Esophagus squamous epithelium (tissue), 5 donors: ENCODE measurements at regions not wholly inside any gene's neighbourhood (a gene's known extent, or its start where the extent isn't known, plus 50 kb on each side); places are given as distances from the start of the nearest gene placed in this dataset.

Experiments
- DNase-seq: peaks from one replicate; lab custom pipeline; 2025; lab: John Stamatoyannopoulos, UW
- H3K27ac ChIP-seq, 4 donors: fragments of 200-600 bp; sonication (generic); one replicate each; pipeline ENCODE4 v1.5.1; 2016 to 2019; ENCODE audit warnings: mild to moderate bottlenecking in 1 of 4
- H3K27me3 ChIP-seq, 4 donors: fragments of 200-600 bp; sonication (generic); 1 replicate in 3 of 4; 2 replicates in 1 of 4; pipeline versions ENCODE4 v1.5.1 to v1.6.0; 2017 to 2021; ENCODE audit warnings: antibody characterized with exemption in 1 of 4
- H3K36me3 ChIP-seq, 3 donors: fragments of 200-600 bp; sonication (generic); one replicate each; pipeline ENCODE4 v1.5.1; 2016 to 2019
- H3K4me1 ChIP-seq, 3 donors: fragments of 200-600 bp; sonication (generic); one replicate each; pipeline ENCODE4 v1.5.1; 2017 to 2019
- H3K4me3 ChIP-seq, 4 donors: fragments of 200-600 bp; sonication (generic); 1 replicate in 3 of 4; 2 replicates in 1 of 4; pipeline ENCODE4 v1.5.1; 2016 to 2019; ENCODE audit warnings: mild to moderate bottlenecking in 2 of 4, moderate library complexity in 1 of 4
- H3K9me3 ChIP-seq, 3 donors: fragments of 200-600 bp; sonication (generic); one replicate each; pipeline ENCODE4 v1.5.1; 2016 to 2019
- CTCF ChIP-seq, 6 experiments: fragments of 450-650 bp in 4 of 6; fragments of 200-600 bp in 2 of 6; sonication (generic) in 2 of 6; IDR thresholded peaks; one replicate each; pipeline ENCODE4 v1.5.1; 2016 to 2019; ENCODE audit warnings: antibody characterized with exemption in 6 of 6, mild to moderate bottlenecking in 4 of 6, moderate library complexity in 4 of 6
- POLR2A ChIP-seq, 4 donors: fragments of 450-650 bp; IDR thresholded peaks; one replicate each; pipeline ENCODE4 v1.6.1; 2017; ENCODE audit warnings: antibody characterized with exemption in 4 of 4, mild to moderate bottlenecking in 4 of 4, moderate library complexity in 3 of 4
- WGBS, 2 donors: methylation state at CpG; one replicate each; pipeline ENCODE4 v1.1.5; 2018; 5-methylcytosine and 5-hydroxymethylcytosine counted together
- intact Hi-C: fragments of 100-400 bp; cut with DNase I; formaldehyde crosslinking; loops from one replicate; pipeline ENCODE4 v1.15.0; 2022
- donor health status: DM: yes; HTN: yes; CAD: no.

GRCh38 chr16:82518811-82519210 lies 108.0 kb upstream of the CDH13 start:
- Histone ChIP-seq H3K27ac (no peak overlapping the region), H3K36me3 (no peaks in the 10 kb centered on the region), H3K9me3 (no peaks in the 10 kb centered on the region), H3K27me3 (no peaks in the 10 kb centered on the region), H3K4me3 (no peak overlapping the region), H3K4me1 (no peaks in the 10 kb centered on the region)
- DNase-seq: no peak
- intact Hi-C loops: no loop called here
- TF ChIP-seq POLR2A (IDR thresholded peaks at IDR 0.05) (no peak), CTCF (IDR thresholded peaks at IDR 0.05) (no peak)
- WGBS, 2 donors: 45 to 50% methylated on average over 2 of the region's 2 CpGs

- TF ChIP-seq CTCF (IDR thresholded peaks at IDR 0.05) (no peak), POLR2A (IDR thresholded peaks at IDR 0.05) (no peak)
- Histone ChIP-seq H3K9me3 (no peaks in the 10 kb centered on the region), H3K27ac (no peak overlapping the region), H3K4me1 (no peaks in the 10 kb centered on the region), H3K4me3 (no peak overlapping the region), H3K36me3 (no peaks in the 10 kb centered on the region), H3K27me3 (peaks cover 0 to under 1% (median 0%) of the 10 kb centered on the region in 4 donors)
- intact Hi-C loops: no loop called here
- 65 to 92% methylated on average over 4 of the region's 4 CpGs for WGBS, 2 donors
- no peak for DNase-seq
Measured at GRCh38 chr16:82514262-82514661, 112.5 kb upstream of the CDH13 start.

GRCh38 chr16:82510789-82511305 lies 115.9 kb upstream of the CDH13 start:
- Histone ChIP-seq H3K27me3 (peaks cover 0 to 4% (median 0%) of the 10 kb centered on the region in 4 donors), H3K4me1 (no peaks in the 10 kb centered on the region), H3K9me3 (peaks cover 0 to 14% (median 0%) of the 10 kb centered on the region in 3 donors), H3K4me3 (no peak overlapping the region), H3K36me3 (no peaks in the 10 kb centered on the region), H3K27ac (no peak overlapping the region)
- 29 to 39% methylated on average over 2 of the region's 2 CpGs for WGBS, 2 donors
- intact Hi-C loops: no loop called here
- TF ChIP-seq POLR2A (IDR thresholded peaks at IDR 0.05) (no peak), CTCF (IDR thresholded peaks at IDR 0.05) (no peak)
- no peak for DNase-seq

- Histone ChIP-seq H3K4me1 (no peaks in the 10 kb centered on the region), H3K4me3 (no peak overlapping the region), H3K27me3 (peaks cover 0 to 4% (median 0%) of the 10 kb centered on the region in 4 donors), H3K36me3 (no peaks in the 10 kb centered on the region), H3K27ac (no peak overlapping the region), H3K9me3 (peaks cover 0 to 14% (median 0%) of the 10 kb centered on the region in 3 donors)
- intact Hi-C loops: no loop called here
- WGBS, 2 donors: 81 to 95% methylated on average over 5 of the region's 5 CpGs
- no peak for DNase-seq
- TF ChIP-seq CTCF (IDR thresholded peaks at IDR 0.05) (no peak), POLR2A (IDR thresholded peaks at IDR 0.05) (no peak)
Measured at GRCh38 chr16:82509691-82510430, 116.9 kb upstream of the CDH13 start.
